Prostate gland (tissue), 2 donors: ENCODE measurements at regions not wholly inside any gene's neighbourhood (a gene's known extent, or its start where the extent isn't known, plus 50 kb on each side); places are given as distances from the start of the nearest gene placed in this dataset.

Source experiments
- DNase-seq: peaks from one replicate; pipeline ENCODE4 v3.0.0-alpha.2; 2019; ENCODE audit warnings: low spot score
- H3K27ac ChIP-seq, 2 donors: fragments of 200-600 bp; sonication (generic); 2 replicates each; pipeline ENCODE4 v1.5.1; 2017 to 2019
- H3K27me3 ChIP-seq: fragments of 200-600 bp; sonication (generic); replicated peaks from 2 replicates; pipeline ENCODE4 v1.5.1; 2019; ENCODE audit not compliant: insufficient read depth
- H3K36me3 ChIP-seq, 2 donors: fragments of 200-600 bp; sonication (generic); 1 replicate in 1 of 2; 2 replicates in 1 of 2; pipeline versions ENCODE4 v1.5.1 to v1.8.1; 2017 to 2019
- H3K4me1 ChIP-seq: fragments of 200-600 bp; sonication (generic); replicated peaks from 2 replicates; pipeline ENCODE4 v1.5.1; 2019
- H3K4me3 ChIP-seq, 2 donors: fragments of 200-600 bp; sonication (generic); 2 replicates each; pipeline ENCODE4 v1.5.1; 2017 to 2019
- H3K9me3 ChIP-seq: fragments of 200-600 bp; sonication (generic); 2 replicates; pipeline ENCODE4 v1.5.1; 2017
- POLR2A ChIP-seq: fragments of 450-650 bp; IDR thresholded peaks from one replicate; pipeline ENCODE4 v1.6.1; 2016; ENCODE audit warnings: antibody characterized with exemption, mild to moderate bottlenecking
- POLR2AphosphoS5 ChIP-seq: sonication (generic); formaldehyde crosslinking; IDR thresholded peaks from one replicate; pipeline ENCODE4 v1.6.1; 2017; ENCODE audit warnings: antibody characterized with exemption
- WGBS: methylation state at CpG from one replicate; pipeline ENCODE4 v1.1.5; 2018; 5-methylcytosine and 5-hydroxymethylcytosine counted together
- intact Hi-C: fragments of 100-400 bp; cut with DNase I; formaldehyde crosslinking; loops from one replicate; pipeline ENCODE4 v1.14.2; 2022
- TF ChIP-seq, protein P1 (sequence below), 4 experiments: fragments of 200-600 bp in 2 of 4; fragments of 450-650 bp in 2 of 4; sonication (generic) in 2 of 4; IDR thresholded peaks; 1 replicate in 3 of 4; 2 replicates in 1 of 4; pipeline ENCODE4 v1.5.1; 2016 to 2019; ENCODE audit warnings: antibody characterized with exemption in 4 of 4, mild to moderate bottlenecking in 2 of 4, moderate library complexity in 2 of 4

DNA sequence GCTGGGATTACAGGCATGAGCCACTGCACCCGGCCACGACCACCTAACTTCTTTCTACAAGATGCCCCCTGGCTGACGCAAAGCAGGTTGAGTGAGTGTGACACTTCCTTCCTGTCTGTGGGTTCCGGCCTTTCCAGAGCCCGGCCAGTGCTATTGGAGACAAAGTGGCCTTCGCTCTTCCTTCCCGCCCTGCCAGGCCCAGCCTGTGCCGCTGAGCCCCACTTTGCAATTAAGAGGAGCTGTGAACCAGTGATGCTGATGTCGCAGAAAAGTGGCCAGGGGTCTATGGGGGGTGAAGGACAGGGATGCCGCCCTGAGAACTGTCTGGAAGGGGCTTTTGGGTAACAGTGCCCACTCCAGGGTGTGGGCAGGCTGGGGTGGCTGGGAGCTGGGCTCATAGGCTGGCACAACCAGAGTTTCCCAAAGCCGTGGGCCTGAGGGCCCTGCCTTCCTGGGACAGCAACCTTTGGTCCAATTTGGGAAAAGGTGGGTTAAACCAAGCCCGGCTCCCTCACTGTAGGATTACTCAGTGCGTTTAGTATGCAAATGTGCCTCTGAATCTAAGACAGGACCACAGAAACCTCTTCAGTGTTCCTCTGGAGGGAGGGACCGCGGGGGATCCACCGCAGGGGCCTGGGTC, 174.9 kb downstream of the SEC14L1 start:
- Histone ChIP-seq H3K4me1 (peaks cover 15% of the 10 kb centered on the region), H3K4me3 (no peak overlapping the region), H3K27me3 (no peaks in the 10 kb centered on the region), H3K9me3 (no peaks in the 10 kb centered on the region), H3K36me3 (no peaks in the 10 kb centered on the region), H3K27ac (peak overlapping the region in 1 of 2 donors; percentile 48)
- 69% methylated on average over 16 of the region's 16 CpGs for WGBS
- intact Hi-C loops, result no loop called here
- TF ChIP-seq, protein P1, sequence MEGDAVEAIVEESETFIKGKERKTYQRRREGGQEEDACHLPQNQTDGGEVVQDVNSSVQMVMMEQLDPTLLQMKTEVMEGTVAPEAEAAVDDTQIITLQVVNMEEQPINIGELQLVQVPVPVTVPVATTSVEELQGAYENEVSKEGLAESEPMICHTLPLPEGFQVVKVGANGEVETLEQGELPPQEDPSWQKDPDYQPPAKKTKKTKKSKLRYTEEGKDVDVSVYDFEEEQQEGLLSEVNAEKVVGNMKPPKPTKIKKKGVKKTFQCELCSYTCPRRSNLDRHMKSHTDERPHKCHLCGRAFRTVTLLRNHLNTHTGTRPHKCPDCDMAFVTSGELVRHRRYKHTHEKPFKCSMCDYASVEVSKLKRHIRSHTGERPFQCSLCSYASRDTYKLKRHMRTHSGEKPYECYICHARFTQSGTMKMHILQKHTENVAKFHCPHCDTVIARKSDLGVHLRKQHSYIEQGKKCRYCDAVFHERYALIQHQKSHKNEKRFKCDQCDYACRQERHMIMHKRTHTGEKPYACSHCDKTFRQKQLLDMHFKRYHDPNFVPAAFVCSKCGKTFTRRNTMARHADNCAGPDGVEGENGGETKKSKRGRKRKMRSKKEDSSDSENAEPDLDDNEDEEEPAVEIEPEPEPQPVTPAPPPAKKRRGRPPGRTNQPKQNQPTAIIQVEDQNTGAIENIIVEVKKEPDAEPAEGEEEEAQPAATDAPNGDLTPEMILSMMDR (IDR thresholded peaks at IDR 0.05), result no peak
- TF ChIP-seq POLR2A, result no peak
- no peak for DNase-seq

DNA sequence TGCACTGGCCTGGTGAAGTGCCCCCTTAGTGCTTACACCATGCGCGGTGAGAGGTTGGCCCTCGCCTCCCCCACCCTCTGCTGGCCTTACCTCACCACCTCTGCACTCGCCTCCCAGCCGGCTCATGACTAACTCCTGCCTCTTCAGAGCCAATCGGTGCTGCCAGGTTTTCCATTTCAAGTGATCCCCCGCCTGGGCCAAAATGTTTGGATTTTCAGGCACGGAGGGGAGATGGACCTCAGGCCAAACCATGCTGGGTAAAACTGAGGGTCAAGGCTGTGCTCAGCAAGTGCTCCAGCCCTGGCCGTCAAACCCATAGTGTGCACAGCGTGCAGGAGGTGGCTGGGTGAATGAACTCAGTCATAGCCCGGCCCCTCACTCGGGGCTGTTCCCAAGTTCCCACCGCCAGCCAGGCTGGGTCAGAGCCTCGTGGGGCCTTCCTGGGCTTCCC, 175.4 kb downstream of the SEC14L1 start:
- TF ChIP-seq, protein P1 (IDR thresholded peaks at IDR 0.05), result no peak
- peak; percentile 30 for TF ChIP-seq POLR2AphosphoS5
- Histone ChIP-seq H3K4me1 (peaks cover 15% of the 10 kb centered on the region), H3K4me3 (no peak overlapping the region), H3K9me3 (no peaks in the 10 kb centered on the region), H3K27me3 (no peaks in the 10 kb centered on the region), H3K36me3 (no peaks in the 10 kb centered on the region), H3K27ac (peak overlapping the region in 1 of 2 donors; percentile 48)
- 54% methylated on average over 14 of the region's 14 CpGs for WGBS
- intact Hi-C loops, result no loop called here
- DNase-seq, result no peak

DNA sequence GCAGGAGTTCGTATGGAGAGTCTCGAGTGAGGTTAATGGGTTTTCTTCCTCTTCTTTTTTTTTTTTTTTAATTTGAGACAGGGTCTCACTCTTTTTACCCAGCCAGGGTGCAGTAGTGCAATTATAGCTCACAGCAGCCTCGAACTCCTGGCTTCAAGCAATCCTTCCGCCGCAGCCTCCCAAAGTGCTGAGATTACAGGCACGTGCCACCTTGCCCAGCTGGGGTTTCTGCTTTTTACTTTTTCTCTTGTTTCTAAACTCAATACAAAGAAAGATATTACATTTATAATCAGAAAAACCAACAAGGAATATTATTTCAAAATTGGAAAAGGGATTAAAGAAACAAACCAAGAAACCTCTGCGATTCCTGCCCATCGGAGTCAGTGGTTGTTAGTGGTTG, 175.9 kb downstream of the SEC14L1 start:
- Histone ChIP-seq H3K4me3 (no peak overlapping the region), H3K4me1 (peaks cover 16% of the 10 kb centered on the region), H3K27me3 (no peaks in the 10 kb centered on the region), H3K9me3 (no peaks in the 10 kb centered on the region), H3K27ac (peak overlapping the region in 1 of 2 donors; percentile 48), H3K36me3 (no peaks in the 10 kb centered on the region)
- intact Hi-C loops, result no loop called here
- TF ChIP-seq POLR2AphosphoS5 (no peak), POLR2A (no peak)
- TF ChIP-seq, protein P1 (IDR thresholded peaks at IDR 0.05), result no peak
- no peak for DNase-seq
- WGBS, result 85% methylated on average over 8 of the region's 8 CpGs

DNA sequence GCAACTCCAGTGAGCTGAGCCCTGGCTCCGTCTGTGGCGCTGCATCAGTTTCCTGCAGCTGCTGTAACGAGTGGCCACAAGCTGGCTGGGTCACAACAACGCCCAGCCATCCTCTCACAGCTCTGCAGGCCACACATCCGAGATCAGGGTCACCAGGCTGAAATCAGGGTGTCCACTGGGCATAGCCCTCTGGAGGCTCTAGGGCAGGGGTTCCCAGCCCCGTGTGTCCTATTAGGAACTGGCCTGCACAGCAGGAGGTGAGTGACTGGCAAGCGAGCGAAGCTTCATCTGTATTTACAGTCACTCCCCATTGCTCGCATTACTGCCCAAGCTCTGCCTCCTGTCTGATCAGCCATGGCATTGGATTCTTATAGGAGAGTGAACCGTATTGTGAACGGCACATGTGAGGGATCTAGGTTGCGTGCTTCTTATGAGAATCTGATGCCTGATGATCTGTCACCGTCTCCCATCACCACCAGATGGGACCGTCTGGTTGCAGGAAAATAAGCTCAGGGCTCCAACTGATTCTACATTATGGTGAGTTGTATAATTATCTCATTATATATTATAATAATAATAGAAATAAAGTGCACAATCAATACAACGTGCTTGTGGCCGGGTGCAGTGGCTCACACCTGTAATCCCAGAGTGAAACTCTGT, 176.5 kb downstream of the SEC14L1 start:
- Histone ChIP-seq H3K27me3 (no peaks in the 10 kb centered on the region), H3K36me3 (no peaks in the 10 kb centered on the region), H3K4me1 (peaks cover 22% of the 10 kb centered on the region), H3K9me3 (no peaks in the 10 kb centered on the region), H3K4me3 (no peak overlapping the region), H3K27ac (no peak overlapping the region)
- 93% methylated on average over 16 of the region's 16 CpGs for WGBS
- TF ChIP-seq POLR2A (no peak), POLR2AphosphoS5 (no peak)
- TF ChIP-seq, protein P1 (IDR thresholded peaks at IDR 0.05), result no peak
- intact Hi-C loops, result no loop called here
- DNase-seq, result no peak

DNA sequence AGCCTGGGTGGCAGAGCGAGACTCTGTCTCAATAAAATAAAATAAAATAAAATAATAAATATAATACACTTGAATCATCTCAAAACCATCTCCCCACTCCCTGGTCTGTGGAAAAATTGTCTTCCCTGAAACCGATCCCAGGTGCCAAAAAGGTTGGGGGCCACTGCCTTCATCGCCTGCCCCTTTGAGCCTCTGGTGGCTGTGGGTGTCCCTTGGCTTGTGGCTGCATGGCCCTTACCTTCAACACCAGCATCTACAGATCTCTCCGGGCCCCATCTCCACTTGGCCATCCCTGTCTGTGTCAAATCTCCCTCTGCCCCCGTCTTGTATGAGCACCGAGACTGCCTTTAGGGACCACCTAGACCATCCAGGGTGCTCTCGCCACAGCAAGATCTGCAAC, 177.3 kb downstream of the SEC14L1 start:
- TF ChIP-seq POLR2AphosphoS5, result no peak
- no peak for TF ChIP-seq POLR2A
- TF ChIP-seq, protein P1 (IDR thresholded peaks at IDR 0.05), result no peak
- 99% methylated on average over 7 of the region's 7 CpGs for WGBS
- no peak for DNase-seq
- Histone ChIP-seq H3K27me3 (no peaks in the 10 kb centered on the region), H3K36me3 (no peaks in the 10 kb centered on the region), H3K4me3 (no peak overlapping the region), H3K9me3 (no peaks in the 10 kb centered on the region), H3K27ac (peak overlapping the region; percentile 94 to 96), H3K4me1 (peaks cover 27% of the 10 kb centered on the region)
- intact Hi-C loops, result no loop called here
